B cell (primary cell): ENCODE measurements at regions not wholly inside any gene's neighbourhood (a gene's known extent, or its start where the extent isn't known, plus 50 kb on each side); places are given as distances from the start of the nearest gene placed in this dataset.

Experiments
- ATAC-seq: fragments of 200-7000 bp; cut with Tn5 transposase; one replicate; pipeline ENCODE4 v1.10.0; 2021; ENCODE audit warnings: low read depth, mild to moderate bottlenecking, moderate number of reproducible peaks, moderate library complexity
- CTCF ChIA-PET: fragments of 350-600 bp; sonication (Branson Sonifier 250); formaldehyde crosslinking; loops from one replicate; lab custom pipeline; 2021; ENCODE audit warnings: antibody characterized with exemption, inconsistent platforms; lab: Charles Lee
- POLR2A ChIA-PET: fragments of 350-600 bp; sonication (Branson Sonifier 250); formaldehyde crosslinking; loops from one replicate; lab custom pipeline; 2021; ENCODE audit warnings: antibody characterized with exemption; lab: Charles Lee
- DNase-seq: peaks from one replicate; pipeline ENCODE4 v3.0.0; 2013
- H2AFZ ChIP-seq: 2 replicates; pipeline ENCODE4 v1.6.1; 2012; ENCODE audit warnings: mild to moderate bottlenecking, low read depth, low read length; ENCODE audit not compliant: insufficient read depth, poor library complexity, severe bottlenecking
- H3K27ac ChIP-seq, 2 donors: 1 replicate in 1 of 2; 2 replicates in 1 of 2; pipeline ENCODE4 v1.5.1; 2012 to 2013; ENCODE audit warnings: low read length in 2 of 2, mild to moderate bottlenecking in 2 of 2, moderate library complexity in 1 of 2
- H3K27me3 ChIP-seq, 4 experiments: fragments of 200-600 bp in 1 of 4; sonication (generic) in 1 of 4; replicated peaks in 1 of 4; 1 replicate in 2 of 4; 2 replicates in 2 of 4; pipeline versions ENCODE4 v1.6.1 to v1.7.0; 2013 to 2016; ENCODE audit warnings: low read length in 3 of 4, mild to moderate bottlenecking in 2 of 4, mixed read lengths in 1 of 4, moderate library complexity in 1 of 4; ENCODE audit not compliant: insufficient read depth in 4 of 4, control insufficient read depth in 3 of 4; ENCODE audit errors: control extremely low read depth in 1 of 4
- H3K36me3 ChIP-seq, 2 experiments: replicated peaks in 1 of 2; 1 replicate in 1 of 2; 2 replicates in 1 of 2; pipeline versions ENCODE4 v1.6.1 to v1.7.1; 2013; ENCODE audit warnings: low read length in 1 of 2; ENCODE audit not compliant: insufficient read depth in 2 of 2, control insufficient read depth in 1 of 2; ENCODE audit errors: control extremely low read depth in 1 of 2, extremely low read depth in 1 of 2
- H3K4me1 ChIP-seq, 2 donors: fragments of 200-600 bp in 1 of 2; sonication (generic) in 1 of 2; 1 replicate in 1 of 2; 2 replicates in 1 of 2; pipeline versions ENCODE4 v1.5.1 to v1.6.1; 2013 to 2017; ENCODE audit warnings: low read length in 2 of 2; ENCODE audit not compliant: control insufficient read depth in 2 of 2, insufficient read depth in 2 of 2
- H3K4me2 ChIP-seq: replicated peaks from 2 replicates; pipeline ENCODE3; 2012; ENCODE audit warnings: mild to moderate bottlenecking, low read depth, low read length; ENCODE audit not compliant: poor library complexity, severe bottlenecking
- H3K4me3 ChIP-seq, 5 experiments: fragments of 200-600 bp in 1 of 5; sonication (generic) in 1 of 5; 1 replicate in 3 of 5; 2 replicates in 2 of 5; pipeline versions ENCODE4 v1.5.1 to v1.7.0; 2011 to 2016; ENCODE audit warnings: low read length in 4 of 5, mild to moderate bottlenecking in 4 of 5, low read depth in 2 of 5, control low read depth in 1 of 5, moderate library complexity in 1 of 5; ENCODE audit not compliant: insufficient read depth in 1 of 5; ENCODE audit errors: control extremely low read depth in 1 of 5, extremely low read depth in 1 of 5
- H3K79me2 ChIP-seq: fragments of 200-600 bp; sonication (generic); one replicate; pipeline ENCODE4 v1.6.0; 2016; ENCODE audit warnings: low read length; ENCODE audit not compliant: control insufficient read depth, insufficient read depth
- H3K9ac ChIP-seq: fragments of 200-600 bp; sonication (generic); 2 replicates; pipeline ENCODE4 v1.6.1; 2017; ENCODE audit warnings: mild to moderate bottlenecking, low read length, moderate library complexity
- H3K9me3 ChIP-seq, 3 donors: one replicate each; pipeline versions ENCODE4 v1.6.1 to v1.7.1; 2013; ENCODE audit warnings: low read length in 2 of 3; ENCODE audit not compliant: control insufficient read depth in 2 of 3, insufficient read depth in 1 of 3; ENCODE audit errors: control extremely low read depth in 1 of 3
- H4K20me1 ChIP-seq: 2 replicates; pipeline ENCODE4 v1.6.0; 2012; ENCODE audit warnings: mild to moderate bottlenecking, low read length; ENCODE audit not compliant: insufficient read depth, control insufficient read depth, poor library complexity, severe bottlenecking
- H3K27ac Mint-ChIP-seq: one replicate; pipeline ENCODE4 v1.8.0; 2021; ENCODE audit warnings: mixed read lengths
- H3K27me3 Mint-ChIP-seq: one replicate; pipeline ENCODE4 v1.8.0; 2021; ENCODE audit warnings: mixed read lengths
- H3K4me1 Mint-ChIP-seq: one replicate; pipeline ENCODE4 v1.8.0; 2021; ENCODE audit warnings: mixed read lengths
- H3K4me3 Mint-ChIP-seq: one replicate; pipeline ENCODE4 v1.8.0; 2021; ENCODE audit warnings: mixed read lengths
- H3K9me3 Mint-ChIP-seq: one replicate; pipeline ENCODE4 v1.8.0; 2022; ENCODE audit warnings: mixed read lengths; ENCODE audit not compliant: insufficient read depth
- EZH2 ChIP-seq: IDR thresholded peaks from 2 replicates; pipeline ENCODE4 v1.6.1; 2012; ENCODE audit warnings: borderline replicate concordance, low read depth, mild to moderate bottlenecking, moderate library complexity, low read length; ENCODE audit not compliant: insufficient read depth, poor library complexity, severe bottlenecking
- WGBS: methylation state at CpG from one replicate; pipeline ENCODE4 v1.1.5; 2013; ENCODE audit warnings: missing lambda C conversion rate; ENCODE audit not compliant: insufficient coverage; 5-methylcytosine and 5-hydroxymethylcytosine counted together
- intact Hi-C: fragments of 100-400 bp; cut with micrococcal nuclease; formaldehyde crosslinking; loops from one replicate; pipeline ENCODE4 v1.10.0; 2022
- TF ChIP-seq, protein P1 (sequence below): fragments of 200-600 bp; IDR thresholded peaks from one replicate; pipeline ENCODE4 v1.8.0; 2022; ENCODE audit warnings: antibody characterized with exemption, mild to moderate bottlenecking

DNA sequence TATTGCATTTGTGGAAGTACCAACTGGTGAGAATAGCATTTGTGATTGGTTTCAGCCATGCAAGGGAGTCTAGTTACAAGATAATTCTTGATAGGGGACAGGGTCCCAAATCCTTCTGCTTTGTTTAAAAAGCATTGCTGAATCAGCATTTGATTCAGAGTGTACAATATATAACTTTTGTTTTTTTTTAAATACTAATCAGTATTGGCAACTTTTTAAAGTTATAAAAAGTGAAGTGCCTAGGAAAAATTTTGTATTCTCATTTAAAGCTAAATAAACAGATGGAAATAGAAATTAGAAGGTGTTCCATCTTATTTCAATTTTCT, 75.4 kb upstream of the SLC25A26 start:
- Mint-ChIP-seq H3K27me3 (peaks cover 5% of the 10 kb centered on the region), H3K9me3 (no peaks in the 10 kb centered on the region), H3K4me1 (no peaks in the 10 kb centered on the region), H3K27ac (no peak overlapping the region), H3K4me3 (no peak overlapping the region)
- POLR2A ChIA-PET, result no interaction called here
- ATAC-seq (no peak), DNase-seq (no peak)
- Histone ChIP-seq H3K79me2 (no peaks in the 10 kb centered on the region), H3K9ac (no peak overlapping the region), H3K36me3 (no peaks in the 10 kb centered on the region), H3K4me1 (no peaks in the 10 kb centered on the region), H3K9me3 (peaks cover 0 to 3% (median 0%) of the 10 kb centered on the region in 3 donors), H3K4me3 (no peak overlapping the region), H2AFZ (no peak overlapping the region), H4K20me1 (no peaks in the 10 kb centered on the region), H3K4me2 (no peak overlapping the region), H3K27ac (no peak overlapping the region), H3K27me3 (no peaks in the 10 kb centered on the region)
- intact Hi-C loops, result no loop called here
- TF ChIP-seq, protein P1, sequence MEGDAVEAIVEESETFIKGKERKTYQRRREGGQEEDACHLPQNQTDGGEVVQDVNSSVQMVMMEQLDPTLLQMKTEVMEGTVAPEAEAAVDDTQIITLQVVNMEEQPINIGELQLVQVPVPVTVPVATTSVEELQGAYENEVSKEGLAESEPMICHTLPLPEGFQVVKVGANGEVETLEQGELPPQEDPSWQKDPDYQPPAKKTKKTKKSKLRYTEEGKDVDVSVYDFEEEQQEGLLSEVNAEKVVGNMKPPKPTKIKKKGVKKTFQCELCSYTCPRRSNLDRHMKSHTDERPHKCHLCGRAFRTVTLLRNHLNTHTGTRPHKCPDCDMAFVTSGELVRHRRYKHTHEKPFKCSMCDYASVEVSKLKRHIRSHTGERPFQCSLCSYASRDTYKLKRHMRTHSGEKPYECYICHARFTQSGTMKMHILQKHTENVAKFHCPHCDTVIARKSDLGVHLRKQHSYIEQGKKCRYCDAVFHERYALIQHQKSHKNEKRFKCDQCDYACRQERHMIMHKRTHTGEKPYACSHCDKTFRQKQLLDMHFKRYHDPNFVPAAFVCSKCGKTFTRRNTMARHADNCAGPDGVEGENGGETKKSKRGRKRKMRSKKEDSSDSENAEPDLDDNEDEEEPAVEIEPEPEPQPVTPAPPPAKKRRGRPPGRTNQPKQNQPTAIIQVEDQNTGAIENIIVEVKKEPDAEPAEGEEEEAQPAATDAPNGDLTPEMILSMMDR, result no peak
- no peak for TF ChIP-seq EZH2
- CTCF ChIA-PET, result no interaction called here

DNA sequence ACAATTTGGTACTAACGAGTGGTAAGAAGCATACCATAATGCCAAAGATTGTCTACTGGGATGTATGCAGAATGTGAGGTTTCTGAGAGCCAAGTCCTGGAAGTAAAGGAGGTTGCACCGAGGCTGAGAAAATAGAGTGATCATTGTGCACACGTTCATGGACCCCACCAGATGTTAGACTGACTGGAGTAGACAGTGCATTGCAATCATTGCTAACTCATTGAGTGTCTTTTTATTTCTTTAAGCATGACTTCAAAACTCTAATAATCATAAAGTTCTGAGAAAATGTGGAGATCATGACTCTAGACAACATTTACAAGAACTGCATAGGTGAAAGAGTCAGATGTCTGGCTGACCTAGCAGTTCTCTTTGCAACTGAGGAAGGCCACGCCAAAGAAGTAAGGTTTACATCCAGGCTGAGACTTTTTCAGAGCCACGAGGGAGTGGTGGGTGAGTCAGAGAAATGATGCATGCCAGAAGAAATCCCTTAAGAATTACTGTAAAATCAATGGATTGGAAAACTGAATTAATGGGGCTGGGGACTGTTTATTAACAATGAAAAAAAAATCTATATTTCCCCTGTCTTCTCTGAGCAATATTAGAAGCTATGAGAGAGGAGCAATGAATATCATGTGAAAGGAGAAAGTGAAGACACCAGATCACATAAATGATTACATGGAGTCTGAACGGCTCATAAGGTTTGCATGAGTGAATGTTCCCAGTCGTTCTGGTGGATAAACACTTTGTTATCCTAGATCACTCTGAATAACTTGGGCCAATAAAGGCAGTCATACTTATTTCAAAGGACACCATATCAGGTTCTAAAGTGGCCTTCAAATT, 76.0 kb upstream of the SLC25A26 start:
- Histone ChIP-seq H3K9me3 (peaks cover 0 to 3% (median 0%) of the 10 kb centered on the region in 3 donors), H3K27ac (no peak overlapping the region), H3K36me3 (no peaks in the 10 kb centered on the region), H3K27me3 (no peaks in the 10 kb centered on the region), H3K4me2 (no peak overlapping the region), H3K4me3 (no peak overlapping the region), H3K79me2 (no peaks in the 10 kb centered on the region), H2AFZ (no peak overlapping the region), H4K20me1 (no peaks in the 10 kb centered on the region), H3K4me1 (no peaks in the 10 kb centered on the region), H3K9ac (no peak overlapping the region)
- TF ChIP-seq, protein P1, result no peak
- no peak for TF ChIP-seq EZH2
- CTCF ChIA-PET, result no interaction called here
- intact Hi-C loops, result no loop called here
- WGBS, result 83% methylated on average over 2 of the region's 7 CpGs
- POLR2A ChIA-PET, result no interaction called here
- ATAC-seq (no peak), DNase-seq (no peak)
- Mint-ChIP-seq H3K27ac (no peak overlapping the region), H3K4me1 (no peaks in the 10 kb centered on the region), H3K27me3 (peaks cover 9% of the 10 kb centered on the region), H3K4me3 (no peak overlapping the region), H3K9me3 (no peaks in the 10 kb centered on the region)
